GM19025 (cell line): ENCODE measurements at regions not wholly inside any gene's neighbourhood (a gene's known extent, or its start where the extent isn't known, plus 50 kb on each side); places are given as distances from the start of the nearest gene placed in this dataset.

Source experiments
- ATAC-seq: cut with Tn5 transposase; IDR thresholded peaks from one replicate; pipeline ENCODE4 v1.9.1; 2021; ENCODE audit warnings: mild to moderate bottlenecking, low read depth, moderate library complexity; ENCODE audit not compliant: unreplicated experiment

- ATAC-seq: no peak
Observed at GRCh38 chr5:22918511-22918910, 65.4 kb upstream of the CDH12 start.

- no peak for ATAC-seq
Observed at GRCh38 chr5:22916393-22916792, 63.2 kb upstream of the CDH12 start.

GRCh38 chr5:22911019-22911418, 57.9 kb upstream of the CDH12 start:
- ATAC-seq: no peak

DNA sequence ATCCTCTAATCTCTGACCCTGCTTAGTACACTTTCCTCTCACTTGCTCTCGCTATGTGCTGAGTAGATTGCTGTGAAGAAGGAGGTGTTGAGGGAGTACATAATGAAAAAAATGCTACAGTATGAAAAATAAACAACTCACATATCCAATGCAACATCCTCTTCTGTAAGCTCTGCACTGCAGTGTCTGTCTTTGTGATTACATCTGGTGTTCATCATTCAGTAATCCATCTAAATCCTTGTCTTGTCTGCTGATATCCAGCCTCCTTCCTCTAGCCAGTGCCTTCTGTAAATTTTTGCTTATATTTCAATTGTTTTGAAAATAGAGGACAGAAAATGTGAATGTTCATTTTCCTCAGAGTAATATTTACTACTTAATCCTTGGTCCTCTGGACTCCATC, 57.4 kb upstream of the CDH12 start:
- ATAC-seq: no peak

DNA sequence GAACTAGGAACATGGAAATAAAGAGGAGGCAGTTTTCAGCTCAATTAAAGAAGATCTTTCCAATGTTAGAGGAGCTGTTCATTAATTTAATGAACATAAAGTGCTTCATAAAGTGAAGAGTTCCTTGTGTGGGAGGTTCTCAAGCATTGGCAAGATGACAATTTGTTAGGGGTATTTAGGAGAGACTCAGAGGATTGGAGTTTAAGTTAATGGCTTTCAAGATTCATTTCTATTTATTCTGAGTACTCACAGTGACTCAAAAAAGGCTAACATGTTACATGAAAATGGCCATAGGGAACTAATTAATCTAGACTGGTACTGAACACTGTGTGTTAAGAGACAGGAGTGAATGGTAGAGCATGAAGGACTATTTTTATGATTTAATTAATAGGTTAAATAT, 55.4 kb upstream of the CDH12 start:
- ATAC-seq: no peak

GRCh38 chr5:22908129-22908528, 55.0 kb upstream of the CDH12 start:
- no peak for ATAC-seq
